ENCODE measurements at regions not wholly inside any gene's neighbourhood (a gene's known extent, or its start where the extent isn't known, plus 50 kb on each side); places are given as distances from the start of the nearest gene placed in this dataset.

DNA sequence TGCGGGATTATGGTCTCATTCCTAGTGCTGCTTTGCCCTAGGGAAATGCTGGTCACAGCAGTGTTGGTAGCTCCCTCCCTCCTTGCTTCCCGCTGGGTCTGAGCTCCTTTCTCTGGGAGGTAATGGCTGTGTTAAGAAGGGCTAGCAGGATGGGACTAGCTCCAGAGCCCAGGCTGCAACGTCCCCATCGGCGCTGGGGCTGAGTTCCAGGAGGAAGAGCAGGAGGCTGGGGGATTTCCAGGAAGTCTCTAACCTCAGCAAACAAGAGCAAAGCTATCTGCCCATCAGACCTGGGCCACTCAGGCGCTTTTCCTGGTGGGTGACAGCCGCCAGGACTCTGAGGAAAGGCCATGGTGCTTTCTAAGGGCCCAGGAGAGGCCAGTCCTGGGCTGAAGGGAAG is 174.2 kb downstream of the DLL1 start:
- no peak for DNase-seq (ENCODE audit: low read depth in 2 of 2)

DNA sequence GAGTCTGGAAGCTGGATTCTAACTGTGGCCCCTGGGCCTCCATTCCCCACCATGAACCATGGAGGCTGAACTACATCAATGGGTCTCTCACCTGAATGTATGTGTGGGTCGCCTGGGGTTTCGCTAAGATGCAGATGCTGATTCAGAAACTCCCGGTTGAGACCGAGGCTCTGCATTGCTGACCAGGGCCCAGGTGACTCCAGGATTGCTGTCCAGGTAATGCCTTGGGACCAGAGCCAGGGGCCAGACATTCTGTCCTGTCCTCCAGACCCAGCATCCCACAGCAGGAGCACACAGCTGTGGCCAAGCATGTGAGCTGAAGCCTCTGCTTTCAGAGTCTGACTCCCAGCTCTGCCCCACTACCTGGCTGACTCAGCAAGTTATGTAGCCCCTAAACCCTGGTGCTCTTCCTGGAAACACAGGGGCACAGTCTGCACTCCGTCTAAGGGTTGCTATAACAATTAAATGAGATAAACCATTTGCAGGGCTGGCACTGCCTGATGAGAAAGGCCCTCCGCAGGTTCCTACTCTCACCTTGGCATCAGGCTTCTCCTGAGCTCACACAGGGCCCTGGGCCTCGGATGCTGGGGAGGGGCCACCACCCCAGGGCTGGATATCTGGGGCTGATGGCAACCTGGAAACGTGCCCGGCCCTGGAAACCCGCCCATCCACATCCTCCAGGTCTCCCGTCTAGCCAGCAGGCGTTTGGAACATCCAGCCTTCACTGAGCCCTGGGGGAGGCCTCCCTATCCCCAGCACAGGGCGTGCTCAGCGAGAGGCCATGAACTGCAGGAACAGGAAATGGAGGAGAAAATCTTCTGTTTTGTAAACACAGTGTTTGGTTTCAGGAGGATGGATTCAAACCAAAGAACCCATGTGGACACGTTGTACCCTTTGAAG is 175.7 kb downstream of the DLL1 start:
- no peak for DNase-seq (ENCODE audit: low read depth in 2 of 2)

DNA sequence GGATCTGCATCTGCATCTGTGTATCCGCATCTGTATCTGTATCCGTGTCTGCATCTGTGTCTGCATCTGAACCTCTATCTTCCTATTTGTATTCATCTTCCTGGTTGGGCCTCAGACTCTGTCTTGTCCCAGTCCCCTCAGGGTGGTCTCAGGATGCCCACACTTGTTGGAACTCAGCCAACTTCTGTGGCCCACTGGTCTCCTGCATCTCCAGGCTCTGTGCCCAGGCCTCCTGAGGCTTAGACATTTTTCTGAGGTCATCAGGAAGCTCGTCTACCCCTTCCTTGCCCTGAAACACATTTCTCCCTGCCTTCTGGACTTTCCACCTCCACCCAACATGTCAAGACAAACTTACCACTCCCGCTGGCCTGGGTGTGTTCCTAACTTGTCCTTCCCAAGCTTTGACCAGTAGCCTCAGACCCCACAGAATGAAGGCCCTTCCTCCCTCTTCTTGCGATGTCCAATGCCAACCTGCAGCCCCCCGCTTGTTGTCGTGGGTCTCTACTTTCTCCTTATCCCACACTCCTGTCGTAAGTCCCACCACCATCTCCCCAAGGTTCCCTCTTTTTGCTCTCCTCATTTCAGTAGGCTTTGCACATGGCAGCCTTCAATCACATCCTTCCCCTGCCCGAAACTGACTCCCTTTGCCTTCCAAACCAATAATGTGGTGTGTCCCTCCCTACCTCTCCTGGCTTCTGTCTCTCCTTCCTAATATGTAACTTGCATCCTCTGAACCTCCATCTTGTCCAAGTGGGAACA is 176.5 kb downstream of the DLL1 start:
- DNase-seq (ENCODE audit: low read depth in 2 of 2) = no peak

DNA sequence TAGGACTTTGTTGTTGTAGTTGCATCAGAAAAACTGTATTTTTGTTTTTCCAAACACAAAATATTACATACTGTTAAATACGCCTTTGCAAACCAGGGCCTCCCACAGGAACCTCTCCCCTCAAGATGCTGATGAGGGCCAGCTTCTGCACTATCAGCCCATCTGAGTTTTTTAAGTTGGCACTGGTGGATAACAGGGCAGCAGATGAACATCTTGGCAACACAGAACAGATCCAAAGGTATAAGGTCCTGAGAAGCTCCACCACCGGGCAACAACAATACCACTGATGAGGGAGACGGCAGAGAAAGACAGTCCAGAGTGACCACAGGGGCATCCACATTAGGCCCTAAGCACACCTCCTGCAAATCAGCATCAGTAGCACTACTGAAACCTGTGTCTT is 177.7 kb downstream of the DLL1 start:
- no peak for DNase-seq (ENCODE audit: low read depth in 2 of 2)

- no peak for DNase-seq (ENCODE audit: low read depth in 2 of 2)
These were observed 178.4 kb downstream of the DLL1 start for GRCh38 chr6:170112583-170112860.

- DNase-seq (ENCODE audit: low read depth in 2 of 2) = no peak
These were observed 178.9 kb downstream of the DLL1 start for GRCh38 chr6:170111816-170112582.

GRCh38 chr6:170111141-170111664 is 179.7 kb downstream of the DLL1 start:
- no peak for DNase-seq (ENCODE audit: low read depth in 2 of 2)

DNA sequence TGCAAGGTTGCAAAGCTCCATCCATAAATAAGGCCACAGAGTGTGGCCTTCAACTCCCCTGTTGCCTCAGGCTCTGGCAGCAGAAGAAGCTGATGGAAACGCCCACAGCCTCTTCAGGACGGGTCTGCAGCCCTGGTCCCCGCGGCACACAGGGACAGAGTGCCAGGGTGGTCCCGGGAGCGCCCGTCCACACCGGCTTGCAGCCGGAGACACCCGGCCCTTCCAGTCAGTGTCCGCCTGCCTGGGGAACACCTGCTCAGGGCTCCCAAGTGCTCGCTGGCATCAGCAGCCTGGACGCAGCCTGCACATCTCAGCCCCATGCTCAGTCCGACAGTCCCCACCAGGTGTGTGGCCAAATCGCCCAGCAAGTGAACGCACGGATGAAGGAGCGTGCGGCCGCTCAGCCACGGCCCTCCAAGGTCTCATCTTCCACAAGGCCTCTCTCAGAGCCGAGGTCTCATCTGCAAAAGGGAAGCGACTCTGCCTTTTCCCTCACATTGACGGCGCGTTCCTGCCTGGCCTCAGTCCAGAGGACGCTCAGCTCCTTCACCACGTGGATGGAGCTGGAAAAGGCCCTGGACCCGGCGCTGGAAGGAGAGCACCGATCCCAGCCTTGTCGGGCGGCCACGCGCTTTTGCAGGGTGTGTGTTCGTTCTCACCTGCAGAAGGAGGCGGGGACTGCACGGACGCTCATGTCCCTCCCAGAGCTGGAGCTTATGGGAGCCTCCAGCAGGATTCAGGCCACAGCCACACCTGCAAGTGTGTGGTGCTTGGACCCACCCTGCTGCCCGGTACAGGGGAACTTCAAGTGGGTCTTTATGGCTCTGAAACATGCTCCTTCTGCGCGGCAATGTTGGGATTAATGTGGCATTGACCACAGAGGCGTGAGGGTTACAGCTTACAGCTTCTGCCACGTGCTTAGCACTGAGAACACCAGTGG is 180.4 kb downstream of the DLL1 start:
- DNase-seq (ENCODE audit: low read depth in 2 of 2) = no peak

- no peak for DNase-seq (ENCODE audit: low read depth in 2 of 2)
These were observed 181.8 kb downstream of the DLL1 start for GRCh38 chr6:170108890-170109587.

DNA sequence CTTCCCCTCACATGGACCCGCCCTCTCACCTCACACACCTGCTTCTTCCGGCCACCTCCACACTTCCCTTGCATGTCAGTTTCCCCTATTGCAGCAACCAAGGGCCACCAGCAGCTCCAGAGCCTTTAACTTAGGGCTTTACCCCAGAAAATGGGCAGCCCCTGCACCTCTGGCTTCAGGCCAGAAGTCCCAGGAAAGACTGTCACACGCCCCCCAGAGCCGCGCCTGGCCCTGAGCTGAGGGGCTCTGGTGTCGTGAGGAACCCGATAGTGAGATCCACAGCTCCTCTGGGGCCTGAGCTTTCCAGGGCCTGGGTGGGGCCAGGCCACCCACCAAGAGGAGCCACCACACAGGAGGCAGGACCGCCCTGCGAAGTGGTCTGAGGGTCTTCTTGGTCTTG is 182.4 kb downstream of the DLL1 start:
- no peak for DNase-seq (ENCODE audit: low read depth in 2 of 2)

- no peak for DNase-seq (ENCODE audit: low read depth in 2 of 2)
These were observed 183.2 kb downstream of the DLL1 start for GRCh38 chr6:170107606-170108222.

- DNase-seq (ENCODE audit: low read depth in 2 of 2) = no peak
These were observed 183.9 kb downstream of the DLL1 start for GRCh38 chr6:170106906-170107525.

DNA sequence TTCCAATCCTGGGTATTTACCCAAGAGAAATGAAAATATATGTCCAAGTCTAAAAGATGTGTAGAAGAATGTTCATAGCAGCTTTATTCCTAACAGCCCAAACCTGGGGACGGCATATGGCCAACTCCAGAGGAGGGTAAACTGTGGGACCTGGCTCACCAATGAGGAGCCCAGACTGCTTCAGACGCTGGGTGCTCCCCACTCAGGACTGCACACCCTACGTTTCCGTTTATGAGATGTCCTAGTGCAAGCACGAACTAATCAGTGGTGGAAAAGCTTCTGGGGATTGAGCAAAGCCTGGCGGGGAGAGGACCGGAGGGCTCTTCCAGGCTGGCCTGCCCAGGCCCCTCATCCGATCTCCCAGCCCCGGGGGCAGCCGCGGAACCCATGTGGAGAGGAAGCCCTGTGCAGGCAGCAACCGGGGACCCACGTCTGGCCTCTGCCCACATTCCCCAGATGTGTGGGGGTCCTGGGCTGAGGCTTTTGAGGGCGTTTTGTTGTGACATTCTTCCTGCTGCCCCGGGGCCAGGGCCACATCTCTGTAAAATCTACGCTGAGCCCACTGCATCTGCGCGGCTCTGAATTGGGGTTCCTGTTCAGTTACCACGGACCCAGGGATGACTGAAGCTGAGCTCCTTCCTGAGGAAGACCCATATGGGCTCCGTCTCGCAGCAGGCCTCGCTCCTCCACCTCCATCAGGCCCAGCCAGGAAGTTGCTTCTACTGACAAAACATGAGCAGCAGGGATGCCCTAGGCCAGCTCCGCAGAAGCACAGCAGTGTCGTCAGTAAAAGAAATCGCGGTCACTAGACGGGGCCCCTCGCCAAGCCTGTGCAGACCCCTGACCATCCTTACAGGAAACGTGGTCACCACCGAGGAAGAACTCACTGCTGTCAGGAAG is 188.0 kb downstream of the DLL1 start:
- no peak for DNase-seq (ENCODE audit: low read depth in 2 of 2)

- no peak for DNase-seq (ENCODE audit: low read depth in 2 of 2)
These were observed 188.8 kb downstream of the DLL1 start for GRCh38 chr6:170102038-170102437.

- no peak for DNase-seq (ENCODE audit: low read depth in 2 of 2)
These were observed 189.4 kb downstream of the DLL1 start for GRCh38 chr6:170101281-170102035.

DNA sequence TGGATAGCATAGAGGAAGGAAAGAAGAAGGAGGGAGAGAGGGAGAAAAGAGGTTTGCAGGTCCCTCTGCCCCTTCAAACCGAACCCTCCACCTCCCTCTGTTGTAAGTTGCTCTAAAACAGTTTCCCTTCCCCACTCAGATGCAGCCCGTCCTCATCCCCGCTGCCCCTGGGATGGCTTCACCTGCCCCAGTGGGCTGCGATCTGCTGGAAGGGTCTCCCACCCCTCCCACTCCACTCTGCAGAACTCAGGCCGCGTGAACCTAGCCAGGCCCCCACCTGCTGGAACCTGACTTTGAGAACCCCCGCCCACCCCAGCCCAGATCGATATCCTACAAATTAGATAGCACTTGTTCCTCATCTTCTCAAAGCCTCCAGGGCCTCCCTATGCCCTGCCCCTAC is 190.8 kb downstream of the DLL1 start:
- no peak for DNase-seq (ENCODE audit: low read depth in 2 of 2)

- DNase-seq (ENCODE audit: low read depth in 2 of 2) = no peak
These were observed 191.5 kb downstream of the DLL1 start for GRCh38 chr6:170099387-170099786.

All from stimulated activated CD8-positive, alpha-beta memory T cell treated with anti-CD3 and anti-CD28 coated beads, Interleukin-7, amount 100 ng/mL, for 1 hour (primary cell).